NCI-H1417 (cell line): ENCODE measurements at regions not wholly inside any gene's neighbourhood (a gene's known extent, or its start where the extent isn't known, plus 50 kb on each side); places are given as distances from the start of the nearest gene placed in this dataset.

Experiments used
- DNase-seq, 3 experiments: peaks; one replicate each; lab custom pipeline; 2025; lab: John Stamatoyannopoulos, UW

DNA sequence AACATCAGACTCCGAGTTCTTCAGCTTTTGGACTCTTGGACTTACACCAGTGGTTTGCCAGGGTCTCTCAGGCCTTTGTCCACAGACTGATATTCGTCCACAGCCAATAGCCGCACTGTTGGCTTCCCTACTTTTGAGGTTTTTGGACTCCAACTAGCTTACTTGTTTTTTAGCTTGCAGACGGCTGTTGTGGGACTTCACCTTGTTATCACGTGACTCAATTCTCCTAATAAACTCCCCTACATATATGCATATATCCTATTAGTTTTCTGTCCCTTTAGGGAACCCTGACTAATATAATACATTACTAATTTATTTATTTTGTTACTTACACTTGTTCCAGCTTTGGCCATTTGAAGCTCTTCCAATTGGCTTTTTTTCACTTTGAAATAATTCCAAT lies 311.3 kb downstream of the BMP2 start:
- DNase-seq: no peak

GRCh38 chr20:7080472-7080871 lies 313.0 kb downstream of the BMP2 start:
- DNase-seq: no peak

DNA sequence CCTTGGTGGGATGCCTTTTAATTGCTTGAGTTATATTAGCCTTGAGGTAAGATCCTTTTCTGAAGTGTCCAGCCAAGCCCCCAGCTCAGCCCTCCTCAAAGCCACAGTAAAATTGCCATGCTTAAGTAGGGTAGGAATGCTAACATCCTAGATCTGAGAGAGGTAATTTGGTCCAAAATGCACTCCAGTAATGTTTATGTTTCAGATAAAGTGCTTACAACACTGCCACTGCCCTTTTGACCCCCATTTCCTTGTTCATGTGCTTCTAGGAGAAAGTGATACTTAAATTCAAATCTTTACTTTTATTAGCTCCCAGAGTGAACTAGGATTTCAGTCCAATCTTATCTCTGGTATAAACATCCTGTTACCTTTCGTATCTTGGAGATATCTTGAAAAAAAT lies 318.0 kb downstream of the BMP2 start:
- no peak for DNase-seq

- DNase-seq: no peak
Measured at GRCh38 chr20:7087803-7088202, 320.3 kb downstream of the BMP2 start.

DNA sequence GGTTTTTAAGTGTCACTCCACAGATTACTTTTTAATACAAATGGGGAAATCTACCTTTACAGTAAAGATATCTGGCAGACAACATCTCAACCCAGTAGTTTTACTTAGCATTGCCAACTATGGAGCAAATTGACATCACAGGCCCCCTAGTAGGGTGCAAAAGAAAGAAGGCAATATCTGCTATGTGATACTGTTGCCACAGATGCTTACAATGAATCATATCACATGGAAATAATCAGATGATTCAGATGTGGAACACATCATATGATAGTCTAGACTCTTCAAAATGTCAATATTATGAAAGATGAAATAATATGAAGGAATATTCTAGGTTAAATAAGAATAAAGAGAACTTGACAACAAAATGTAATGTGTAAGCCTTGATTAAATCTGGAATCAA lies 322.5 kb downstream of the BMP2 start:
- no peak for DNase-seq

- no peak for DNase-seq
Measured at GRCh38 chr20:7090811-7091210, 323.3 kb downstream of the BMP2 start.

DNA sequence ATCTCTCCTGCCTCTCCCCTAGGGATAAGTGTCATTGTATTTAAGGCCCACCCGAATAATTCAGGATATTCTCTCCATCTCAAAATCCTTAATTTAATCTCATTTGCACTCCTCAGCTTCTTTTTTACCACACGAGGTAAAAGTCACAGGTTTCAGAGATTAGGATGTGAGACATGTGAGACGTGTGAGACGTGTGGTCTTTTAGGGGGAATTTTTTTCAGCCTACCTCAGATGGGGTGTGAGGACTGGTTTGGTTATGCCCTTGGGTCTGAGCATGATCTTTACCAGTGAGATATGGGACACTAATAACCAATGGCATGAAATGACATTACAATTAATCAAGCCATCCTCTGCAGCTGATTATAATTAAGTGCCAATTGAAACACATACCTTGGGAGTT lies 324.2 kb downstream of the BMP2 start:
- no peak for DNase-seq

- DNase-seq: peak; percentile 53 to 86 (median 82)
Measured at GRCh38 chr20:7094438-7094997, 327.0 kb downstream of the BMP2 start.

- no peak for DNase-seq
Measured at GRCh38 chr20:7106910-7107309, 339.4 kb downstream of the BMP2 start.

DNA sequence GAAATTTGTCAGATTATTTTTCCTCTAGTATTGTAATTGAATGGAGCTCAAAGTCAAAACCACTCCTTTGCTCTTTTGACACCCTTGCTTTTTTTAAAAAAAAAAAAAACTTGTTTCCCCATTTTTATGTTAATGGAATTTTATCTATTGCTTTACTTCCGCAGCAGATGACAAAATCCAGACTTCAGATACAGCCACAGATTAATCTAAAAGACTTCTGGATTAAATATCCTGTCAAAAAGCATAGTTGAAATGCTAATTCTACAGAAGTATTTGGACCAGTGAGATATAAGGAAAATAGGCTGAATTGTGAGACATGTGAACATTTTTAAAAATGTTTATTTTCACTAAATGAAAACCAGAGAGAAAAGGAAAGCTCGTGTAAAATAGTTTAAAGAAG lies 341.4 kb downstream of the BMP2 start:
- no peak for DNase-seq

- peak; percentile 22 to 86 (median 77) for DNase-seq
Measured at GRCh38 chr20:7113577-7114466, 346.3 kb downstream of the BMP2 start.

- DNase-seq: peak in 2 of 3 experiments; percentile 52 to 77
Measured at GRCh38 chr20:7123457-7123856, 356.0 kb downstream of the BMP2 start.

- DNase-seq: peak in 1 of 3 experiments; percentile 68
Measured at GRCh38 chr20:7124120-7124519, 356.6 kb downstream of the BMP2 start.

DNA sequence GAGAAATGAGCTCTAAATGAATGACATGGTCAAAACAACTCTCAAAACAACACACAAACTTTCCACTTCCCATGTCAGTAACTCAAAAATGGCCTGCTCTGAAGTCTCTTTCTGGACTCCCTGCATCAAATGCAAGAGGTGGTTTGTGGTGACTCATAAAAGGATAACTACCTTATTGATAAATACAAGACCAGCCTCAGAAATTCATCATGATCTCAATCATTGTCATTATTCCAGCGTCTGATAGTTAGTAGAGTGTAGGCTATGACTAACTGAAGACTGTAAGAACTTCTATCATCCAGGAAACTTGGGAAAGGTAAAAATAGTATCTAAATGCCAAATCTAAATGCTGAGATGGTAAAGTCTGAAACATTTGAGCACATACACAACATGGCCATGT lies 369.4 kb downstream of the BMP2 start:
- DNase-seq: no peak

DNA sequence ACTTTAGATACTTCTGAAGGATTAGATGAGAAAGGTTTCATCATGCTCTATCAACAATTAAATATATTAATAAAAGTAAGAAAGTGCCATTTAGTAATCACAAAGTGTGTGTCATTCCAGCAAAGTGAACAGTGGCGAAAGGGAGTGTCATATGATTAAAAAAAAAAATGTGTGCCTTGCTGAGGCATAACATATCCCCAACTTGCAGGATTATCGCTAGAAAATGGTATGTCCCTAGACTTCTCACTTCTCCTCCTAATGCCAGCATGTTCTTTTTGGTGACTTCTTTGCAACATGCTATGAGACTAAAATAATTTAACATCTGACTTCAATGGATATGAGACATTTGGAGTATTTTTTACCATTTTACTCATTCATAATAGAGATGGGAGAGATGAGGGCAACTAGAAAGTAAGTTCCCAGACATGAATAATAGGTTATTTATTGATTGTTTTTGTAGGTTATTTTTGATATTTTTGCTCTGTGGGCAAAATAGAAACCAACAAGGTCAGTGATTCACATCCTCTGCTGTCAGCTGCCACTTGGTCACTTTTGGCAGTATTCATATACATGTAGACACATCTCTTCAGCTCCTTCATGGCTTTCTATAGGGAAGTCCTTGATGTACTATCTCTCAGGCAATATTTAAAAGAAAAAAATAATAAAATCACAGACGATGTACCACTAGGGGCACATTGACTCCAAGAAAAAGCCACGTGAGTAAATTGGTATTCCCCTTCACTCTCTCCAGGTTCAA lies 370.1 kb downstream of the BMP2 start:
- no peak for DNase-seq

DNA sequence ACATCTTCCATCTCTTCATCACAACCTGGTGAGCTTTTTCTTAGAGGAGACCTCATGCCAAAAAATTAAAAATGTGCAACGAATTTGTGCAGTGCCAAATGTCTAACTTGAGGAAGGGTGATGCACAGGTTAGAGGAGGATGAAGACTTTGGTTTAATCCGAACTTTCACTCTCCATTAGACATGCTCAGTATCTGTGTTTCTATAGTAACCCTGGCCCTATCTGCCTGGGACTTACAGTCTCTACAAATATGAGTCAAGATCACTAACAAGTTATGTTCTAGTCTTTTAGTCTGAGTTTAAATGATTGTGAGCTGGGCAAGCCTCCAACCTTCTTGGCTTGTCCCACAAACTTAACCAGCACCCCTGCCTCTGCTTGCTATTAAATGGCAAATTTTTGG lies 377.0 kb downstream of the BMP2 start:
- no peak for DNase-seq

GRCh38 chr20:7146552-7147219 lies 379.2 kb downstream of the BMP2 start:
- peak in 2 of 3 experiments; percentile 17 to 67 for DNase-seq

DNA sequence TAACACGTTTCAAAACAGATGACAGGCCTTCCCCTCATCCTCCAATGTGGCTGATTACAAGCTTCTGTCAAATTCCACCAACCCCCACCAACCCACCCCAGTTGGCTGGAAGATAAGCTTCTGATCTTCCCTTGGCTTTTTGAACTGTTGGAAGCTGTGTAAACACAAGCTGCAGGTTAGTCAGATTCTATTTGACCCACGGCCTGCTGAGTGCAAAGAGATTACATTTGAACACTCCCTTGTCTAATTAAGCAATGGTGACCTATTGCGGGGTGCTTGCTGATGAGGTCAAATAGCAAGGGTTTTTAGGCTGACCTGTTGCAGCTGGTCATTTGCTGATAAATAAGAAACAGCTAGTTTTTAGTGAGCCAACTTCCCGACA lies 379.7 kb downstream of the BMP2 start:
- peak in 1 of 3 experiments; percentile 59 for DNase-seq

GRCh38 chr20:7151676-7152470 lies 384.4 kb downstream of the BMP2 start:
- no peak for DNase-seq

GRCh38 chr20:7155282-7155681 lies 387.8 kb downstream of the BMP2 start:
- peak; percentile 55 to 90 (median 70) for DNase-seq

DNA sequence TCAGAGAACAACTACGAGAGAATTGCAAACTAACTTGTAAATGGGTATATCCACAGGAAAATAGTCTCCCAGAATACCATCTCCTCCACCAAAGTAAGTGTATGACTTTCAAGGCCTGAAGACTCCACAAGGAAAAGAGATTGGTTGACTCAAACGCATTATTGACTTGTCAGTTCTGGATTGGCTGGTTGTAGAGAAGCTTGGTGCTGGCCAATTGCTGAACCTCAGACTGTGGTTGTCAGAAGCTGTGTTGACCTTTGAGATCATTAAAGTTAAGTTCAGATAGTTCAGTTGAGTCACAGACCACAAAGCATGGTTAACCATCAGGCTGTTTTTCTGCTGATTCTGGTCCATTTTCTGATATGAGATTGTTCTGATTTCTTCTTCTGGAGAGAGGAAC lies 388.3 kb downstream of the BMP2 start:
- DNase-seq: no peak
